ENCODE measurements at regions not wholly inside any gene's neighbourhood (a gene's known extent, or its start where the extent isn't known, plus 50 kb on each side); places are given as distances from the start of the nearest gene placed in this dataset.
A peak's percentile ranks its signal among the peaks of the same experiment; 100 is the strongest.

DNA sequence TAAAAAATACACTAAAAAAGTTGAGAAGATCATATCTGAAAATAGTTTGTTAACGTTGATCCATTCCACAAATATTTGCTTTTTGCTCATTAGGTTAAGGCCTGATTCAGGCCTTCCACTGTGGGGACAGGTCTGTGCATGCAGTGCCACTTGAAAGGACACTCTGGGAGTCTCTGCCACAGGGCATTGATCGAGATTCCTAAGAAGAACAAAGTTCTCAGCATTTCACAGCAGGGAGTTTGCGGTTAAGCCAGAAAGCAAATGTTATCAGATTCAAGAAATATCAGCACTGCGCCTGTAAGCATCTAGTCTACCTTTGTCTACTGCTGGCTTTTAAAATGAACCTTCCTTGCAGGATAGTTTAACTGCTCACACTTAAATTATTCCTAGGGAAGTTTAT is 62.2 kb upstream of the TNIP3 start:
- DNase-seq (ENCODE audit: low spot score) = no peak

DNA sequence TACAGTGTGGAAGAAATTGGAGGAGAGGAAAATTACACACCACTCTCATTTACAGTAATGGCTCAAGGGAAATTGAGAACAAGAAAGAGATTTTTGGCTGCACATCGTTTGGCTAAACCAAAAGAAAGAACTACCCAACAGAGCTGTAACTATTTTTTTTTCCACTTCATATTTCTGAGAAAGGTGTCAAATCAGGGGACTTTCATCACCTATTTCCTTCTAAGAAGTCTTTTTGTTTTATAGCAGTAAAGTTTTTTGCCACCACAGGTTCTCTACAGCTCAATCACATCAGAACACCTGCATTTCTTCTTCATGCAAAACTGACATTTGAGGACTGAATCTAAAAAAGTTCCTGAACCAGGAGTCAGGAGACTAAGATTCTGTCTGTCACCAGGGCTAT is 57.5 kb upstream of the TNIP3 start:
- no peak for DNase-seq (ENCODE audit: low spot score)

DNA sequence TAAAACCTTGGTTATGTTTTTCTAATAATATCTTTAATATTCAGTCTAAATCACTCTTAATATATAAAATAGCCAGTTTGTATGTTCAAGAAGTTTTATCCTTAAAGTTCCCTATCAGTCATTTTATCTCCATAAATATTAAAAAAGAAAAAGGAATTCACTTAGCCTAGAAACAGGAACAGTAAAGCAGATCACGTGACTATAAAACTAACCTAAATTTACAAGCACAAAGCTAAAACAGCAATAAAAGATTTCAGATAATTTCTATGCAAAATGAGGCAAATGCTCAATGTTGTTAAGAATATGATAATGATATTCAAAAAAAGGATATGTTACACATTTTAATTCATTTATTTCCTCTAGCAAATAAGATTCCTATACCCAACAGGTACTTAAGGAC is 57.1 kb upstream of the TNIP3 start:
- no peak for DNase-seq (ENCODE audit: low spot score)

DNA sequence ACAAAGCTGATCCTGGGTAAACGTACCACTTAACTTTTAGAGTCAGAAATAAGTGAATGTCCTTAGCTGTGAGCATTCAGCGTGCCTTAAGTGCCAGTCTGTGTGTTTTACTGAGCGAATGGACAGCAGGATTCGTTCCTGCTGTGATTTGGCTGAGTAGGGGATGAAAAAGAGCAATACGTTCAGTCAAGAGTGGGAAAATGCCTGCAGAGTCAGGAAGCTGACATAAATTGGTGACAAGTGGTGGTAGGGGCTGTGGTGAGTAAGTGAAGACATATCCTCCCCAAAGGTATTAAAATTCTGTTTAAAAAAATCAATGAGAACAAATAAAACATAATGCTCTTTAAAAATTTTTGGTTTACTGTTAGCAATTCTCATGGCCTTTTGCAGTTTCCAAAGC is 56.6 kb upstream of the TNIP3 start:
- DNase-seq (ENCODE audit: low spot score) = no peak

DNA sequence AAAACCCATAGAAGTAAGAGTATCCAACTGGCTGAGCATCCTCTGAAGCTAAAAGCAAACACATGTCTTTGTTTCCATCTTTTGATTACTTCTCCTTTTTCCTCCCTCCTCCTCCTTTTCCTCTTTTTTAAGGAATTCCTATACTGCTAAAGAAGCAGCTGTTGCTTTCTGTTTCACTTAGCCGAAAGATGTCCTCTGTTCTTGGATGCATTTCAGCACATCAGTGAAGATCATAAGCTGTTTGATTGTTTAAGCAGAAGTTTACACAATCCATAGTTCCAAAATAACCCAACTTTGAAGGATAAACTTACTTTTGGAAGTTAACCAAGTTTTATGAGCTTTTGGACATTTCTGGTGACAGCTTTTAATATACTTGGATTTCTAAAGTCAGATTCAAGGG is 55.1 kb upstream of the TNIP3 start:
- DNase-seq (ENCODE audit: low spot score) = no peak

DNA sequence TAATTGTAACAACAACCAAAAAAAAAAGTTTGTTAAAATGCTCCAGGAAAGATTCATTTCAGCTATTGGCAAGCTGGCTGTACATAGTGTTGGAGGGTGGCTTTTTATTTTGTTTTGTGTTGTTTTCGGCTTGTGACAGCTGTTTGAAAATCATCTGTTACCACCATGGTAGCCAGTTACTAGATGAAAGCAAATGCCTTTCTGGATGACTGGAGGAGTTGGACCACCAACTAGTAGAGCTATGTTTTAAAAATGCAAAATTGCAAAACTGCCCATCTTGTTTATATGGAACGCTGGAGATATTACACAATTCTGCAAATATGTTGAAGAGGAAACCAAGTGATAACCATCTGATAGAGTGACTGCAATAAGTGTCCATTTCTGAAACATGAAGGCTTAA is 53.2 kb upstream of the TNIP3 start:
- DNase-seq (ENCODE audit: low spot score) = peak; percentile 57

DNA sequence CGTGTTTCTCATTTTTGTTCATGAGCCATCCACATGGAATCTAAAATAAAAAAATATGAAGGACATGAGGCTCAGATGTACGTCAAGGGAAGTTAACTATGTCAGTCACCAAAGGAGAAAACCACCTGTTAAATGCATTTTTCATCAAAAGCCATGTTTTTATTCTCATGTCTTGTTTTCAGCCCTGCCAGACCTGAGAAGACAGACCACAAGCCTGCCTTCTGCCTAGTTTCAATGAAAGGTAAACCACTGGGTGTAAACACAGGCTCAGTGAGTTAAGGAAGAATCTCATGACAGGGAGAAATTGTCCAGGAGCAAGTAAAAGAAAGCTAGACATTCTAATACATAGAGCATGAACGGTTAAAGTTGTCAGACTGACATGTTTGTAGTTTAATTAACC is 52.3 kb upstream of the TNIP3 start:
- DNase-seq (ENCODE audit: low spot score) = no peak

DNA sequence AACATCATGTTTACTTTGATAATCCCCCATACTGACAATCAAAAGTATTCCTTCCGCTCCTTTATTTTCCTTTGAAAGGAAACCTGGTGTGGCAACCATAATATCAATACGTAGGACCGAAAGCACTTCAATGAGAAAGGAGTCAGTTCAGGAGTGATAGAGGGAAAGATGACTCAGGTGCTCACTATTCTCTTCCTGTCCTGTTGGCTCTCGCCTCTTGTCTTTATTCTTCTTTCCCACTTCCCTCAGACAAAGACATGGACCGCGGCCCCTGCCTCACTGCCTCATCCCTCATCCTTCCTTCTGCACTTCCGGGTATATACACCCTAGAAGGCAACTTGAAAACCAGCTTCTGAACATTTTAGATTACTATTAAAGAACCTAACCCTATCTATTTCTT is 49.8 kb upstream of the TNIP3 start:
- no peak for DNase-seq (ENCODE audit: low spot score)

All from AG08395 (cell line).